ENCODE measurements at regions not wholly inside any gene's neighbourhood (a gene's known extent, or its start where the extent isn't known, plus 50 kb on each side); places are given as distances from the start of the nearest gene placed in this dataset.

- H3K36me3 Mint-ChIP-seq (ENCODE audit: low read depth) = no peaks in the 10 kb centered on the region
- DNase-seq (no peak), ATAC-seq (no peak)
- H3K4me1 Mint-ChIP-seq (ENCODE audit: low read depth) = no peaks in the 10 kb centered on the region
- intact Hi-C loops (cut with micrococcal nuclease) = loop anchor here (5.0 kb wide), 1 partner anchor 225 kb away; no protein-coding TSS in a partner anchor
- no peak for TF ChIP-seq CTCF (IDR thresholded peaks at IDR 0.05)
- no peaks in the 10 kb centered on the region for H3K9me3 Mint-ChIP-seq
- no peak overlapping the region for H3K27ac Mint-ChIP-seq
- ChIA-PET CTCF (interaction anchor here (1.0 to 3.8 kb wide), 2 partner anchors 13 to 59 kb away, joined by 3 to 25 read pairs; no protein-coding TSS in a partner anchor), POLR2A (no interaction called here)
- peaks cover 2% of the 10 kb centered on the region for H3K27me3 Mint-ChIP-seq
- H3K4me3 Mint-ChIP-seq = no peak overlapping the region
Observed at GRCh38 chr13:26932465-26932864, 171.9 kb upstream of the GPR12 start.

GRCh38 chr13:26929971-26930730, 169.6 kb upstream of the GPR12 start:
- no peak overlapping the region for H3K27ac Mint-ChIP-seq
- H3K36me3 Mint-ChIP-seq (ENCODE audit: low read depth) = no peaks in the 10 kb centered on the region
- H3K9me3 Mint-ChIP-seq = no peaks in the 10 kb centered on the region
- H3K4me1 Mint-ChIP-seq (ENCODE audit: low read depth) = no peaks in the 10 kb centered on the region
- DNase-seq (peak; percentile 78), ATAC-seq (peak; percentile 71)
- peak; percentile 94 for TF ChIP-seq CTCF (IDR thresholded peaks at IDR 0.05)
- no peak overlapping the region for H3K4me3 Mint-ChIP-seq
- peaks cover 10% of the 10 kb centered on the region for H3K27me3 Mint-ChIP-seq
- intact Hi-C loops (cut with micrococcal nuclease) = loop anchor here (5.0 kb wide), 1 partner anchor 223 kb away; no protein-coding TSS in a partner anchor
- ChIA-PET CTCF (interaction anchor here (0.6 to 3.8 kb wide), 31 partner anchors 10 to 896 kb away, joined by 3 to 25 read pairs (median 3); no protein-coding TSS in a partner anchor), POLR2A (interaction anchor here (1.2 kb wide), 1 partner anchor 24 kb away, joined by 3 read pairs; no protein-coding TSS in a partner anchor)

DNA sequence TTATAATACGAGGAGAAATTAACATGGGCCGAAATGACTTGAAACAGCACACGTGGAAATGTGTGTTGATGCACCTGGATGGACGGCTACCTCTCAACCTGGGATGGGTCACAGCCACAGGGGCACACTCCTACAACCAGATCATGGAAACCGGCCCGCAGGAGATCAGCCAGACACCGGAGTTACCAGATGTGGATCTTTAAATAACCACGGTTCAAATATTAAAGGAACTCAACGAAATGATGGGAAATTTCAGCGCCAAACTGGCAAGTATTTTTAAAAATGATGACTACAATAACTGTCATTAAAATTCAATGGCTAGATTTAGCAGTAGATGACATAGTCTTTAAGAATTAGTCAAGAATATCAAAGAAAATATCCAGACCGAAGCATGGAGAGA, 166.9 kb upstream of the GPR12 start:
- no peaks in the 10 kb centered on the region for H3K9me3 Mint-ChIP-seq
- CTCF ChIA-PET = interaction anchor here (1.9 kb wide), 1 partner anchor 12 kb away, joined by 5 read pairs; no protein-coding TSS in a partner anchor

GRCh38 chr13:26926371-26926770, 165.8 kb upstream of the GPR12 start:
- peaks cover 20% of the 10 kb centered on the region for H3K27me3 Mint-ChIP-seq
- ATAC-seq = no peak
- ChIA-PET CTCF (interaction anchor here (1.9 kb wide), 1 partner anchor 11 kb away, joined by 5 read pairs; no protein-coding TSS in a partner anchor), POLR2A (no interaction called here)
- H3K36me3 Mint-ChIP-seq (ENCODE audit: low read depth) = no peaks in the 10 kb centered on the region
- H3K27ac Mint-ChIP-seq = no peak overlapping the region
- no peaks in the 10 kb centered on the region for H3K4me1 Mint-ChIP-seq (ENCODE audit: low read depth)
- intact Hi-C loops (cut with micrococcal nuclease) = no loop called here
- TF ChIP-seq CTCF (IDR thresholded peaks at IDR 0.05) = no peak
- DNase-seq = no peak
- no peak overlapping the region for H3K4me3 Mint-ChIP-seq
- no peaks in the 10 kb centered on the region for H3K9me3 Mint-ChIP-seq

More for the DNA sequence above, 166.9 kb upstream of the GPR12 start:
- Mint-ChIP-seq H3K27me3 (peaks cover 18% of the 10 kb centered on the region), H3K36me3 (ENCODE audit: low read depth) (no peaks in the 10 kb centered on the region), H3K4me1 (ENCODE audit: low read depth) (no peaks in the 10 kb centered on the region), H3K4me3 (no peak overlapping the region), H3K27ac (no peak overlapping the region)
- intact Hi-C loops (cut with micrococcal nuclease) = no loop called here
- ATAC-seq (no peak), DNase-seq (no peak)
- no peak for TF ChIP-seq CTCF (IDR thresholded peaks at IDR 0.05)
- POLR2A ChIA-PET = no interaction called here

All from activated CD8-positive, alpha-beta T cell treated with anti-CD3 and anti-CD28 coated beads for 36 hours (primary cell).